ENCODE measurements at regions not wholly inside any gene's neighbourhood (a gene's known extent, or its start where the extent isn't known, plus 50 kb on each side); places are given as distances from the start of the nearest gene placed in this dataset.
"Not testable (repeated sequence)": the region's sequence is repeated elsewhere in the genome, so short reads cannot be mapped to it uniquely, and the experiment has no call there.

DNA sequence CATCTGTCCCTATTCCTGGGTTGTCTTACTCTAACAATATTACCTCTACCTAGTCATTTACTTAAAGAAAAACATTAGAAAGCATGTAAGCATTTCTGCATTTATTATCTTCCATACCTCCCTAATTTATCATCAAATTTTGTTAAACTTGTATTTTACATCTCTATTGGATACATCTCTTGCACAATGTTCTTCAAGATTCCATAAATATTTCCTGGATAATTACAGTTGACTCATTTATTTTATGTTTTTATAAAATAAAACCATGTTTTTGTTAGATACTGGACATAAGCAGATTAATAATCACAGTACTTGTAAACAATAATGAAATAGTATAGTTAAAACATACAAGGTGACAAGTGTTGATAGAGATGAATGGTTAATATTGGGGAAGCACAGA, 209.0 kb downstream of the TMTC3 start:
- Histone ChIP-seq H3K27ac (ENCODE audit: low read depth in 1 of 2, low read length in 1 of 2) (no peak overlapping the region), H3K36me3 (ENCODE audit: control insufficient read depth in 2 of 2, insufficient read depth in 2 of 2, low read length in 1 of 2) (no peaks in the 10 kb centered on the region), H3K4me3 (ENCODE audit: low read length in 2 of 2) (no peak overlapping the region), H3K4me1 (ENCODE audit: control insufficient read depth in 2 of 2, insufficient read depth in 2 of 2, low read length in 2 of 2) (no peaks in the 10 kb centered on the region), H3K27me3 (ENCODE audit: control insufficient read depth in 2 of 2, insufficient read depth in 1 of 2, low read length in 1 of 2) (no peaks in the 10 kb centered on the region), H3K9me3 (ENCODE audit: control insufficient read depth in 2 of 2, insufficient read depth in 1 of 2, low read length in 1 of 2) (no peaks in the 10 kb centered on the region)
- DNase-seq (ENCODE audit: low read depth in 6 of 9, low spot score in 9 of 9): no peak

DNA sequence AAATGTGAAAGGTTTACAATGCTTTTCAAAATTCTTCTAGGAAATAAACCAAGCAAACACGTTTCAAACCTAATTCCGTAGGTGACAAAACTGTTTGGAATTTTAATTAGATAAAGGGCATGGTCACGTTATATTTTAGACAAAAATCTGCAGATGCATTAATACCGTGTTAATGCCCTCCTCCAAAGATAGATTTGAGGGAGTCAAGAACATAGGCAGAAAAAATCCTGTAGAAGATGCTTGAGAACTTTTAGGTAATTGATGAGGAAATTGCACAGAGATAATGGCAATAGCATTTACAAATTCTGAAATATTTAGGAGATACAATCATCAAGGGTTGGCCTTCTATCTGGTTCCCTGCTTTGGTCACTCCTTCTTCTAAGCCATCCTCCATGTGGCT, 212.6 kb downstream of the TMTC3 start:
- H3K4me1 ChIP-seq (ENCODE audit: control insufficient read depth in 2 of 2, insufficient read depth in 2 of 2, low read length in 2 of 2): no peaks in the 10 kb centered on the region
- H3K27me3 ChIP-seq (ENCODE audit: control insufficient read depth in 2 of 2, insufficient read depth in 1 of 2, low read length in 1 of 2): no peaks in the 10 kb centered on the region
- H3K4me3 ChIP-seq (ENCODE audit: low read length in 2 of 2): no peak overlapping the region
- WGBS: 96% methylated on average over 4 of the region's 4 CpGs
- no peak for DNase-seq (ENCODE audit: low read depth in 6 of 9, low spot score in 9 of 9)
- H3K36me3 ChIP-seq (ENCODE audit: control insufficient read depth in 2 of 2, insufficient read depth in 2 of 2, low read length in 1 of 2): no peaks in the 10 kb centered on the region
- no peak overlapping the region for H3K27ac ChIP-seq (ENCODE audit: low read depth in 1 of 2, low read length in 1 of 2)
- H3K9me3 ChIP-seq (ENCODE audit: control insufficient read depth in 2 of 2, insufficient read depth in 1 of 2, low read length in 1 of 2): no peaks in the 10 kb centered on the region

GRCh38 chr12:88360343-88360742, 218.2 kb downstream of the TMTC3 start:
- H3K9me3 ChIP-seq (ENCODE audit: control insufficient read depth in 2 of 2, insufficient read depth in 1 of 2, low read length in 1 of 2): no peaks in the 10 kb centered on the region
- H3K27me3 ChIP-seq (ENCODE audit: control insufficient read depth in 2 of 2, insufficient read depth in 1 of 2, low read length in 1 of 2): no peaks in the 10 kb centered on the region
- no peak for DNase-seq (ENCODE audit: low read depth in 6 of 9, low spot score in 9 of 9)
- WGBS: 79% methylated on average over 1 of the region's 1 CpG
- no peaks in the 10 kb centered on the region for H3K4me1 ChIP-seq (ENCODE audit: control insufficient read depth in 2 of 2, insufficient read depth in 2 of 2, low read length in 2 of 2)
- no peak overlapping the region for H3K4me3 ChIP-seq (ENCODE audit: low read length in 2 of 2)
- H3K27ac ChIP-seq (ENCODE audit: low read depth in 1 of 2, low read length in 1 of 2): no peak overlapping the region
- no peaks in the 10 kb centered on the region for H3K36me3 ChIP-seq (ENCODE audit: control insufficient read depth in 2 of 2, insufficient read depth in 2 of 2, low read length in 1 of 2)

- Histone ChIP-seq H3K27me3 (ENCODE audit: control insufficient read depth in 2 of 2, insufficient read depth in 1 of 2, low read length in 1 of 2) (no peaks in the 10 kb centered on the region), H3K4me3 (ENCODE audit: low read length in 2 of 2) (no peak overlapping the region), H3K9me3 (ENCODE audit: control insufficient read depth in 2 of 2, insufficient read depth in 1 of 2, low read length in 1 of 2) (no peaks in the 10 kb centered on the region), H3K36me3 (ENCODE audit: control insufficient read depth in 2 of 2, insufficient read depth in 2 of 2, low read length in 1 of 2) (no peaks in the 10 kb centered on the region), H3K4me1 (ENCODE audit: control insufficient read depth in 2 of 2, insufficient read depth in 2 of 2, low read length in 2 of 2) (no peaks in the 10 kb centered on the region), H3K27ac (ENCODE audit: low read depth in 1 of 2, low read length in 1 of 2) (no peak overlapping the region)
- DNase-seq (ENCODE audit: low read depth in 6 of 9, low spot score in 9 of 9): no peak
Observed at GRCh38 chr12:88361493-88361892, 218.8 kb downstream of the KITLG start.

GRCh38 chr12:88362439-88362838, 217.8 kb downstream of the KITLG start:
- no peak overlapping the region for H3K27ac ChIP-seq (ENCODE audit: low read depth in 1 of 2, low read length in 1 of 2)
- H3K36me3 ChIP-seq (ENCODE audit: control insufficient read depth in 2 of 2, insufficient read depth in 2 of 2, low read length in 1 of 2): no peaks in the 10 kb centered on the region
- no peak for DNase-seq (ENCODE audit: low read depth in 6 of 9, low spot score in 9 of 9)
- no peaks in the 10 kb centered on the region for H3K9me3 ChIP-seq (ENCODE audit: control insufficient read depth in 2 of 2, insufficient read depth in 1 of 2, low read length in 1 of 2)
- H3K4me1 ChIP-seq (ENCODE audit: control insufficient read depth in 2 of 2, insufficient read depth in 2 of 2, low read length in 2 of 2): no peaks in the 10 kb centered on the region
- no peak overlapping the region for H3K4me3 ChIP-seq (ENCODE audit: low read length in 2 of 2)
- no peaks in the 10 kb centered on the region for H3K27me3 ChIP-seq (ENCODE audit: control insufficient read depth in 2 of 2, insufficient read depth in 1 of 2, low read length in 1 of 2)
- 82% methylated on average over 2 of the region's 2 CpGs for WGBS

DNA sequence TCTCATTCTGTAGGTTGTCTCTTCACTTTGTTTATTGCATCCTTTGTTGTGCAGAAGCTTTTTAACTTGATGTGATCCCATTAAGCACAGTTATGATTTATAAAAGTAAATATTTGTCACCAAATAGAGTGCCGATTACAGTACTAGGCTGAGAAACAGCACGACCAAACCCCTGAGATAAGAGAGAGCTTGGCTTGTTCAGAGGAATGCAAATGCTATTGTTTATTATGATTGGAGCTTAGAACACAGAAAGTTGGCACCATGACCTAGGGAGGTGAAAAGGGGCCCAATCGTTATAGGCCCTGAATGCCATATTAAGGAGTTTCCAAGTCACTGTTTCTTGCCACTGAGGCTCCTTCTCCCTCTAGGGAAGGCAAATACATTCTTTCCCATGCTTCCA, 214.9 kb downstream of the KITLG start:
- H3K9me3 ChIP-seq (ENCODE audit: control insufficient read depth in 2 of 2, insufficient read depth in 1 of 2, low read length in 1 of 2): no peaks in the 10 kb centered on the region
- no peaks in the 10 kb centered on the region for H3K36me3 ChIP-seq (ENCODE audit: control insufficient read depth in 2 of 2, insufficient read depth in 2 of 2, low read length in 1 of 2)
- DNase-seq (ENCODE audit: low read depth in 6 of 9, low spot score in 9 of 9): no peak
- no peaks in the 10 kb centered on the region for H3K4me1 ChIP-seq (ENCODE audit: control insufficient read depth in 2 of 2, insufficient read depth in 2 of 2, low read length in 2 of 2)
- H3K4me3 ChIP-seq (ENCODE audit: low read length in 2 of 2): no peak overlapping the region
- 93% methylated on average over 3 of the region's 3 CpGs for WGBS
- no peaks in the 10 kb centered on the region for H3K27me3 ChIP-seq (ENCODE audit: control insufficient read depth in 2 of 2, insufficient read depth in 1 of 2, low read length in 1 of 2)
- H3K27ac ChIP-seq (ENCODE audit: low read depth in 1 of 2, low read length in 1 of 2): no peak overlapping the region

GRCh38 chr12:88366101-88366500, 214.2 kb downstream of the KITLG start:
- DNase-seq (ENCODE audit: low read depth in 6 of 9, low spot score in 9 of 9): no peak
- no peaks in the 10 kb centered on the region for H3K4me1 ChIP-seq (ENCODE audit: control insufficient read depth in 2 of 2, insufficient read depth in 2 of 2, low read length in 2 of 2)

DNA sequence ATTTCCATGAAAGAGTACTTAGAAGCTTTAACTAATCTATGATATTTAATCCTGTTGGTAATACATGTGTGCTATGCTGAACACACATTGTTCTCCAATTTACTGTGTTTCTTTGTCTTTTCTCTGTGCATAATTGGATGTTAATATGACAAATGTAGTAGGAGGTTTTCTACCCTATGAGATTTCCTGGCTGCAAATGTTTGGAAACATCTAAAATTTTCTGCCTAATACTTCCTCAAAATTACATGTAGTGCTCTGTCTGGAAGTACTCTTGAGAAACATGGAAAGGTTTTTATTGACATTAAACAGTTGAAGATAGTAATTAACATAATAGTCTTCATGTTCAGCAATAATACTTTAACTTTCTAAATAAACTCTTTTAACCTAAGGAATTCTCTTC, 213.0 kb downstream of the KITLG start:
- H3K4me3 ChIP-seq (ENCODE audit: low read length in 2 of 2): no peak overlapping the region
- no peak overlapping the region for H3K27ac ChIP-seq (ENCODE audit: low read depth in 1 of 2, low read length in 1 of 2)
- no peaks in the 10 kb centered on the region for H3K27me3 ChIP-seq (ENCODE audit: control insufficient read depth in 2 of 2, insufficient read depth in 1 of 2, low read length in 1 of 2)
- DNase-seq (ENCODE audit: low read depth in 6 of 9, low spot score in 9 of 9): no peak
- no peaks in the 10 kb centered on the region for H3K36me3 ChIP-seq (ENCODE audit: control insufficient read depth in 2 of 2, insufficient read depth in 2 of 2, low read length in 1 of 2)
- no peaks in the 10 kb centered on the region for H3K4me1 ChIP-seq (ENCODE audit: control insufficient read depth in 2 of 2, insufficient read depth in 2 of 2, low read length in 2 of 2)
- no peaks in the 10 kb centered on the region for H3K9me3 ChIP-seq (ENCODE audit: control insufficient read depth in 2 of 2, insufficient read depth in 1 of 2, low read length in 1 of 2)

More at GRCh38 chr12:88366101-88366500, 214.2 kb downstream of the KITLG start:
- Histone ChIP-seq H3K4me3 (ENCODE audit: low read length in 2 of 2) (no peak overlapping the region), H3K9me3 (ENCODE audit: control insufficient read depth in 2 of 2, insufficient read depth in 1 of 2, low read length in 1 of 2) (no peaks in the 10 kb centered on the region), H3K27me3 (ENCODE audit: control insufficient read depth in 2 of 2, insufficient read depth in 1 of 2, low read length in 1 of 2) (no peaks in the 10 kb centered on the region), H3K27ac (ENCODE audit: low read depth in 1 of 2, low read length in 1 of 2) (no peak overlapping the region), H3K36me3 (ENCODE audit: control insufficient read depth in 2 of 2, insufficient read depth in 2 of 2, low read length in 1 of 2) (no peaks in the 10 kb centered on the region)
- 96% methylated on average over 4 of the region's 4 CpGs for WGBS

DNA sequence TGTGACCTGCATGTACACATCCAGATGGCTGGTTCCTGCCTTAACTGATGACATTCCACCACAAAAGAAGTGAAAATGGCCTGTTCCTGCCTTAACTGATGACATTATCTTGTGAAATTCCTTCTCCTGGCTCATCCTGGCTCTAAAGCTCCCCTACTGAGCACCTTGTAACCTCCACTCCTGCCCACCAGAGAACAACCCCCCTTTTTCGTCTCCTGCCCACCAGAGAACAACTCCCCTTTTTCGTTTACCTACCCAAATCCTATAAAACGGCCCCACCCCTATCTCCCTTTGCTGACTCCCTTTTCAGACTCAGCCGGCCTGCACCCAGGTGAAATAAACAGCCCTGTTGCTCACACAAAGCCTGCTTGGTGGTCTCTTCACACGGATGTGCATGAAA, 212.2 kb downstream of the KITLG start:
- not testable (repeated sequence) for H3K4me1 ChIP-seq (ENCODE audit: control insufficient read depth in 2 of 2, insufficient read depth in 2 of 2, low read length in 2 of 2); H3K9me3 ChIP-seq (ENCODE audit: control insufficient read depth in 2 of 2, insufficient read depth in 1 of 2, low read length in 1 of 2); H3K36me3 ChIP-seq (ENCODE audit: control insufficient read depth in 2 of 2, insufficient read depth in 2 of 2, low read length in 1 of 2); H3K4me3 ChIP-seq (ENCODE audit: low read length in 2 of 2); H3K27me3 ChIP-seq (ENCODE audit: control insufficient read depth in 2 of 2, insufficient read depth in 1 of 2, low read length in 1 of 2); DNase-seq (ENCODE audit: low read depth in 6 of 9, low spot score in 9 of 9); H3K27ac ChIP-seq (ENCODE audit: low read depth in 1 of 2, low read length in 1 of 2)
- 95% methylated on average over 5 of the region's 5 CpGs for WGBS

Data from thymus (tissue), 11 donors.